Tibial nerve (tissue), 3 donors: ENCODE measurements at regions not wholly inside any gene's neighbourhood (a gene's known extent, or its start where the extent isn't known, plus 50 kb on each side); places are given as distances from the start of the nearest gene placed in this dataset.

Source experiments
- POLR2A ChIP-seq, 2 donors: fragments of 450-650 bp; IDR thresholded peaks; one replicate each; pipeline ENCODE4 v1.6.1; 2017; ENCODE audit warnings: antibody characterized with exemption in 2 of 2, mild to moderate bottlenecking in 2 of 2, moderate library complexity in 2 of 2
- TF ChIP-seq, protein P1 (sequence below), 5 experiments: fragments of 200-600 bp in 3 of 5; fragments of 450-650 bp in 2 of 5; sonication (generic) in 3 of 5; IDR thresholded peaks; one replicate each; pipeline ENCODE4 v1.5.1; 2016 to 2019; ENCODE audit warnings: antibody characterized with exemption in 5 of 5, mild to moderate bottlenecking in 3 of 5, moderate library complexity in 2 of 5

- TF ChIP-seq, protein P1, sequence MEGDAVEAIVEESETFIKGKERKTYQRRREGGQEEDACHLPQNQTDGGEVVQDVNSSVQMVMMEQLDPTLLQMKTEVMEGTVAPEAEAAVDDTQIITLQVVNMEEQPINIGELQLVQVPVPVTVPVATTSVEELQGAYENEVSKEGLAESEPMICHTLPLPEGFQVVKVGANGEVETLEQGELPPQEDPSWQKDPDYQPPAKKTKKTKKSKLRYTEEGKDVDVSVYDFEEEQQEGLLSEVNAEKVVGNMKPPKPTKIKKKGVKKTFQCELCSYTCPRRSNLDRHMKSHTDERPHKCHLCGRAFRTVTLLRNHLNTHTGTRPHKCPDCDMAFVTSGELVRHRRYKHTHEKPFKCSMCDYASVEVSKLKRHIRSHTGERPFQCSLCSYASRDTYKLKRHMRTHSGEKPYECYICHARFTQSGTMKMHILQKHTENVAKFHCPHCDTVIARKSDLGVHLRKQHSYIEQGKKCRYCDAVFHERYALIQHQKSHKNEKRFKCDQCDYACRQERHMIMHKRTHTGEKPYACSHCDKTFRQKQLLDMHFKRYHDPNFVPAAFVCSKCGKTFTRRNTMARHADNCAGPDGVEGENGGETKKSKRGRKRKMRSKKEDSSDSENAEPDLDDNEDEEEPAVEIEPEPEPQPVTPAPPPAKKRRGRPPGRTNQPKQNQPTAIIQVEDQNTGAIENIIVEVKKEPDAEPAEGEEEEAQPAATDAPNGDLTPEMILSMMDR (IDR thresholded peaks at IDR 0.05): no peak
- TF ChIP-seq POLR2A (IDR thresholded peaks at IDR 0.05): no peak
Observed at GRCh38 chr21:9758888-9759287, 762.5 kb upstream of the TPTE start.
